ENCODE measurements at regions not wholly inside any gene's neighbourhood (a gene's known extent, or its start where the extent isn't known, plus 50 kb on each side); places are given as distances from the start of the nearest gene placed in this dataset.

DNA sequence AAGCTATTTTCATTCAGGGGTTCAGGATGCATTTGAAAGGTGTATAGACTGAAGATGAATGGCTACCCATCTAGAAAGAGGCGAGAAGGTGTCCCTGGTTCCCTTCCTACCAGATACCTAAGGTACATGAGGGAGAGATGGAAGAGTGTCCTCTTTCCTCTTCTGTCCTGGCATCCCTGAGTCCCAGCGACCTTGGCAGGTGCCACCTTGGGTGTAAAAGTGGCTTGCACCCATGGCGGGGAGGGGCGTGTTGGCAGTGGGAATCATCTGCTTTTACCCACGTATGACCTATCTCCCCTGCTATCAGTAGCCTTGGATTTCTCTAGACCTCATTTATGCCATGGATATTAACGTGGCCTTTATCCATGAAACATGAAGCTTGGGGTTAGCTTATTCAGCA is 1126.1 kb downstream of the KCNT2 start:
- TF ChIP-seq, protein P1, sequence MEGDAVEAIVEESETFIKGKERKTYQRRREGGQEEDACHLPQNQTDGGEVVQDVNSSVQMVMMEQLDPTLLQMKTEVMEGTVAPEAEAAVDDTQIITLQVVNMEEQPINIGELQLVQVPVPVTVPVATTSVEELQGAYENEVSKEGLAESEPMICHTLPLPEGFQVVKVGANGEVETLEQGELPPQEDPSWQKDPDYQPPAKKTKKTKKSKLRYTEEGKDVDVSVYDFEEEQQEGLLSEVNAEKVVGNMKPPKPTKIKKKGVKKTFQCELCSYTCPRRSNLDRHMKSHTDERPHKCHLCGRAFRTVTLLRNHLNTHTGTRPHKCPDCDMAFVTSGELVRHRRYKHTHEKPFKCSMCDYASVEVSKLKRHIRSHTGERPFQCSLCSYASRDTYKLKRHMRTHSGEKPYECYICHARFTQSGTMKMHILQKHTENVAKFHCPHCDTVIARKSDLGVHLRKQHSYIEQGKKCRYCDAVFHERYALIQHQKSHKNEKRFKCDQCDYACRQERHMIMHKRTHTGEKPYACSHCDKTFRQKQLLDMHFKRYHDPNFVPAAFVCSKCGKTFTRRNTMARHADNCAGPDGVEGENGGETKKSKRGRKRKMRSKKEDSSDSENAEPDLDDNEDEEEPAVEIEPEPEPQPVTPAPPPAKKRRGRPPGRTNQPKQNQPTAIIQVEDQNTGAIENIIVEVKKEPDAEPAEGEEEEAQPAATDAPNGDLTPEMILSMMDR (IDR thresholded peaks at IDR 0.05; ENCODE audit: poor library complexity, severe bottlenecking): no peak
- no peaks in the 10 kb centered on the region for H3K36me3 ChIP-seq (ENCODE audit: low read depth)

DNA sequence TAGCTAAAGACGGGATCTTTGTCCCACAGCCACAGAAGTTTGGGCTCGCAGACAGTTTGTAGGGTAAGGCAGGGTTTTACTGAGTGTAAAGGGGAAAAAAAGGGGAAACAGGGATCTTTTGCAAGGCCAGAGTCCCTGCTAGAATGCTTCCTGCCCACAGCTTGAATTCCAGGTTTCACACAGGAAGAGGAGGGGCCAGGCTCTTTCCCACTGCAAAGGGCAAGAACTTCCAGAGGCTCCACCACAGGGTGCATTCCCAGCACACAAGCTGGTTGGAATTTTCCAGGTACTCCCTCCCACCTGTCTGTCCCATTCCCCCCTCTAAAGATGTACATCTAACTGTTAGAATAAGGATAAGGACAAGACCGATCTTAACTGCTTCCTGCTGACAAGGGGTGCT is 1126.9 kb downstream of the KCNT2 start:
- TF ChIP-seq, protein P1 (IDR thresholded peaks at IDR 0.05; ENCODE audit: poor library complexity, severe bottlenecking): no peak
- DNase-seq (ENCODE audit: low spot score) (no peak), ATAC-seq (ENCODE audit: low read depth) (no peak)
- Histone ChIP-seq H3K36me3 (ENCODE audit: low read depth) (no peaks in the 10 kb centered on the region), H3K27ac (ENCODE audit: poor library complexity, severe bottlenecking) (no peak overlapping the region), H3K4me3 (ENCODE audit: severe bottlenecking) (no peak overlapping the region), H3K9me3 (ENCODE audit: severe bottlenecking) (no peaks in the 10 kb centered on the region), H3K27me3 (ENCODE audit: insufficient read depth, poor library complexity, severe bottlenecking) (no peaks in the 10 kb centered on the region), H3K4me1 (ENCODE audit: insufficient read depth, poor library complexity, severe bottlenecking) (no peaks in the 10 kb centered on the region)

More for the DNA sequence above, 1126.1 kb downstream of the KCNT2 start:
- Histone ChIP-seq H3K27ac (ENCODE audit: poor library complexity, severe bottlenecking) (no peak overlapping the region), H3K4me1 (ENCODE audit: insufficient read depth, poor library complexity, severe bottlenecking) (no peaks in the 10 kb centered on the region), H3K9me3 (ENCODE audit: severe bottlenecking) (no peaks in the 10 kb centered on the region), H3K4me3 (ENCODE audit: severe bottlenecking) (no peak overlapping the region), H3K27me3 (ENCODE audit: insufficient read depth, poor library complexity, severe bottlenecking) (no peaks in the 10 kb centered on the region)
- DNase-seq (ENCODE audit: low spot score): no peak
- no peak for ATAC-seq (ENCODE audit: low read depth)

DNA sequence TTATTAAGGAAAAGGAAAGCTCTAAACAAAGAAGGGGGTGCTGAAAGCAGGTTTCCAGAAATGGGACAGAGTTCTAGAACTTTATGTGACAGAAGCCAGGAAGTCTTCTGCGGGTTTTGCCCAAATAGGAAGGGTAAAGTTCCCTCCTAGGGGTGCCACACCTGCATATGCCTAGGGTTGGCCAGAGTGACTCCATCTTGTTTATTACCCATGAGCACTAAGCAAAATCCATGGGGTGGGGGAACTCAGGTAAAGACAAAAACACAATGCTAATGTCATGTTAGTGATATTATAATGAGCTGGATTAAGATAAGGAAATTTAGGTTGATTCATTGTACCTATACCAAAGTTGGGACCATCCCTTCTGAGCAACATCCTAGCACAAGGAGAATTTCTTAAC is 1132.7 kb downstream of the KCNT2 start:
- no peak for DNase-seq (ENCODE audit: low spot score)
- no peaks in the 10 kb centered on the region for H3K9me3 ChIP-seq (ENCODE audit: severe bottlenecking)
- TF ChIP-seq, protein P1 (IDR thresholded peaks at IDR 0.05; ENCODE audit: poor library complexity, severe bottlenecking): no peak
- H3K4me1 ChIP-seq (ENCODE audit: insufficient read depth, poor library complexity, severe bottlenecking): no peaks in the 10 kb centered on the region
- H3K27me3 ChIP-seq (ENCODE audit: insufficient read depth, poor library complexity, severe bottlenecking): no peaks in the 10 kb centered on the region
- H3K27ac ChIP-seq (ENCODE audit: poor library complexity, severe bottlenecking): no peak overlapping the region
- no peak overlapping the region for H3K4me3 ChIP-seq (ENCODE audit: severe bottlenecking)
- H3K36me3 ChIP-seq (ENCODE audit: low read depth): no peaks in the 10 kb centered on the region
- ATAC-seq (ENCODE audit: low read depth): no peak

DNA sequence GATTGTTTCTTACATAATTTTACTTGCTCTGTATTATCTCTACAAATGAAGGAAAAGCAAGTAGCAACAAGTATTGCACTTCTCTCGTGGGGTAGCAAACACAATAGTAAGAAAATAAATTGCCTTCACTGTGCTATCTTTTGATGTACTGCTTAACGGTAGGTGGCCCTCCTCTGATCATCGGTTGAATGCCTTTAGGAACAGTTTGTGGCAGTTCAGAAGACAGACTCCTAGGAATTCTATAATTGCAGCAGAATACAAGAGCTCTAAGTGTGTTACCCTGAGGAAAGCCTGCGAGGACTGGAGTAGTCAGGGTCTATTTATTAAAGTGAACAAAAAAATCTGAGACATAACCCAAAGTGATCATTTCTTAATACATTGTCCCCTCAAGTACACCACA is 1135.9 kb downstream of the KCNT2 start:
- TF ChIP-seq, protein P1 (IDR thresholded peaks at IDR 0.05; ENCODE audit: poor library complexity, severe bottlenecking): no peak
- Histone ChIP-seq H3K36me3 (ENCODE audit: low read depth) (no peaks in the 10 kb centered on the region), H3K27me3 (ENCODE audit: insufficient read depth, poor library complexity, severe bottlenecking) (no peaks in the 10 kb centered on the region), H3K9me3 (ENCODE audit: severe bottlenecking) (no peaks in the 10 kb centered on the region), H3K4me1 (ENCODE audit: insufficient read depth, poor library complexity, severe bottlenecking) (no peaks in the 10 kb centered on the region), H3K27ac (ENCODE audit: poor library complexity, severe bottlenecking) (no peak overlapping the region), H3K4me3 (ENCODE audit: severe bottlenecking) (no peak overlapping the region)
- DNase-seq (ENCODE audit: low spot score) (no peak), ATAC-seq (ENCODE audit: low read depth) (peak; percentile 25; the same call in 1 of the 3 replicates)

DNA sequence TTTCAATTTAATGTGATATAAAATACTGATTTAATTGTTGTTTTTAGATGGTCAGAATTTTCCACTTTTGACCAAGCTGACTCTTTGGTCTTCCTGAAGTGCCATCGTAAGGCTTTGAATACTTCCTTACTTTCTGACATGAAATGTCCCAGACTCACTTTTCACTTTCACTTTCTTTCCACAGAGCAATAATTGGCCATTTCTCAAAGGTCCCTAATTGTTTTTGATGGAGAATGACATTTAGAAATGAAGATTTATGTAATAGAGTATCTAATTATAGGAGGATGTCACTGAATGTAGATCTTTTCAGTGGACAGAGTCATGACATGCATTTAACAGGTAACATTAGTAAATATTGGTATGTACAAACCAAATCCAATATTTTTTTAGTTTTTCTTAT is 1141.6 kb downstream of the KCNT2 start:
- no peaks in the 10 kb centered on the region for H3K4me1 ChIP-seq (ENCODE audit: insufficient read depth, poor library complexity, severe bottlenecking)
- no peak for ATAC-seq (ENCODE audit: low read depth)
- H3K27ac ChIP-seq (ENCODE audit: poor library complexity, severe bottlenecking): no peak overlapping the region
- DNase-seq (ENCODE audit: low spot score): no peak
- TF ChIP-seq, protein P1 (IDR thresholded peaks at IDR 0.05; ENCODE audit: poor library complexity, severe bottlenecking): no peak
- no peaks in the 10 kb centered on the region for H3K27me3 ChIP-seq (ENCODE audit: insufficient read depth, poor library complexity, severe bottlenecking)
- no peak overlapping the region for H3K4me3 ChIP-seq (ENCODE audit: severe bottlenecking)
- H3K36me3 ChIP-seq (ENCODE audit: low read depth): no peaks in the 10 kb centered on the region
- no peaks in the 10 kb centered on the region for H3K9me3 ChIP-seq (ENCODE audit: severe bottlenecking)

All from RWPE2 (cell line).